Trophoblast cell (in vitro differentiated cells and primary cell): ENCODE measurements at regions not wholly inside any gene's neighbourhood (a gene's known extent, or its start where the extent isn't known, plus 50 kb on each side); places are given as distances from the start of the nearest gene placed in this dataset.

ENCODE experiments used
- DNase-seq, 2 donors: peaks; one replicate each; pipeline ENCODE4 v3.0.0-alpha.2; 2016
- H2AFZ ChIP-seq: 2 replicates; pipeline ENCODE4 v1.6.1; 2013; ENCODE audit warnings: low read length, moderate library complexity, mild to moderate bottlenecking; ENCODE audit not compliant: insufficient read depth, poor library complexity
- H2AK5ac ChIP-seq: 2 replicates; pipeline ENCODE4 v1.6.1; 2013; ENCODE audit warnings: mild to moderate bottlenecking, low read length
- H2BK120ac ChIP-seq: 2 replicates; pipeline ENCODE4 v1.6.1; 2013; ENCODE audit warnings: low read length, mild to moderate bottlenecking, moderate library complexity; ENCODE audit not compliant: insufficient read depth, poor library complexity
- H2BK12ac ChIP-seq: 2 replicates; pipeline ENCODE4 v1.6.1; 2013; ENCODE audit warnings: mild to moderate bottlenecking, low read length, moderate library complexity
- H2BK5ac ChIP-seq: 2 replicates; pipeline ENCODE4 v1.6.1; 2013; ENCODE audit warnings: low read length, low read depth, moderate library complexity, mild to moderate bottlenecking; ENCODE audit not compliant: poor library complexity
- H3K14ac ChIP-seq: 2 replicates; pipeline ENCODE4 v1.6.1; 2013; ENCODE audit warnings: mild to moderate bottlenecking, low read length
- H3K18ac ChIP-seq: 2 replicates; pipeline ENCODE4 v1.6.1; 2013; ENCODE audit warnings: mild to moderate bottlenecking, low read length
- H3K23ac ChIP-seq: 2 replicates; pipeline ENCODE4 v1.6.1; 2013; ENCODE audit warnings: low read length
- H3K27ac ChIP-seq: 2 replicates; pipeline ENCODE4 v1.5.1; 2013; ENCODE audit warnings: low read depth, mild to moderate bottlenecking, inconsistent platforms, low read length, moderate library complexity
- H3K27me3 ChIP-seq: 2 replicates; pipeline ENCODE4 v1.6.1; 2013; ENCODE audit warnings: inconsistent platforms, mild to moderate bottlenecking, low read length, moderate library complexity; ENCODE audit not compliant: insufficient read depth
- H3K36me3 ChIP-seq, 2 experiments: 1 replicate in 1 of 2; 2 replicates in 1 of 2; pipeline ENCODE4 v1.6.1; 2013; ENCODE audit warnings: low read length in 2 of 2, mild to moderate bottlenecking in 2 of 2, moderate library complexity in 1 of 2; ENCODE audit not compliant: insufficient read depth in 2 of 2, control insufficient read depth in 1 of 2
- H3K4ac ChIP-seq: 2 replicates; pipeline ENCODE4 v1.6.1; 2013; ENCODE audit warnings: low read depth, mild to moderate bottlenecking, low read length, moderate library complexity
- H3K4me1 ChIP-seq, 2 experiments: 1 replicate in 1 of 2; 2 replicates in 1 of 2; pipeline ENCODE4 v1.6.1; 2013; ENCODE audit warnings: low read length in 2 of 2, mild to moderate bottlenecking in 2 of 2, moderate library complexity in 1 of 2; ENCODE audit not compliant: insufficient read depth in 2 of 2, control insufficient read depth in 1 of 2
- H3K4me2 ChIP-seq: 2 replicates; pipeline ENCODE4 v1.6.1; 2013; ENCODE audit warnings: inconsistent platforms, mild to moderate bottlenecking, low read length, moderate library complexity
- H3K4me3 ChIP-seq: 2 replicates; pipeline ENCODE4 v1.5.1; 2013; ENCODE audit warnings: mild to moderate bottlenecking, low read depth, low read length, inconsistent platforms
- H3K79me1 ChIP-seq: one replicate; pipeline ENCODE4 v1.6.1; 2013; ENCODE audit warnings: low read length
- H3K79me2 ChIP-seq: 2 replicates; pipeline ENCODE4 v1.6.1; 2013; ENCODE audit warnings: low read length, mild to moderate bottlenecking; ENCODE audit not compliant: control insufficient read depth, insufficient read depth, poor library complexity
- H3K9ac ChIP-seq: 2 replicates; pipeline ENCODE4 v1.6.1; 2013; ENCODE audit warnings: mild to moderate bottlenecking, low read length
- H3K9me3 ChIP-seq: 2 replicates; pipeline ENCODE4 v1.6.1; 2013; ENCODE audit warnings: low read depth, mild to moderate bottlenecking, control low read depth, inconsistent platforms, low read length; ENCODE audit not compliant: insufficient read depth
- H4K12ac ChIP-seq: 2 replicates; pipeline ENCODE4 v1.6.1; 2013; ENCODE audit warnings: low read depth, mild to moderate bottlenecking, low read length, moderate library complexity
- H4K8ac ChIP-seq: 2 replicates; pipeline ENCODE4 v1.6.1; 2013; ENCODE audit warnings: low read depth, mild to moderate bottlenecking, low read length, moderate library complexity
- H4K91ac ChIP-seq: one replicate; pipeline ENCODE4 v1.6.1; 2013; ENCODE audit warnings: low read depth, mild to moderate bottlenecking, low read length, moderate library complexity
- WGBS: extraction: QIAGEN DNeasy Blood & Tissue Kit; methylation state at CpG from one replicate; pipeline ENCODE4 v1.1.7; 2013; ENCODE audit warnings: missing lambda C conversion rate; ENCODE audit not compliant: insufficient read length, insufficient coverage; ENCODE audit errors: extremely low coverage; 5-methylcytosine and 5-hydroxymethylcytosine counted together

DNA sequence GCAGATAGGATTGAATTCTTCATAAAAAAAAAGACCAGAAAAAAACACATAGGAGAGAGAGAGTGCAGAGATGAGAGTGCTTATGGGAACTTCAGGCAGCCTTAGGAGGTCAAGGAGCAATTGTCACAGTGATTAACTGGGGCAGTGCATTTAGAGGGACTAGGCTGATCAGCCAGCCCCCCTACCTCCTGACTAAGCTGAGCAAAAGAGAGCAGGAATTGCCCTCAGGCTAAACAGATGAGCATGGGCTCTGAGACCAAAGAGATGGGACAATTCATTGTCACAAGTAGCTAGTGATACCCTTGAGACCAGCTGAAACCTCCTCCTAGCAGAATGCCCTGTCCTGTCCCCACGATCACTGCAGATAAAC is 124.0 kb downstream of the BTG1 start:
- Histone ChIP-seq H4K12ac (no peak overlapping the region), H3K4me1 (no peaks in the 10 kb centered on the region), H3K9ac (no peak overlapping the region), H2AFZ (no peak overlapping the region), H3K14ac (no peak overlapping the region), H3K36me3 (no peaks in the 10 kb centered on the region), H3K23ac (no peak overlapping the region), H2BK5ac (no peak overlapping the region), H2BK120ac (no peak overlapping the region), H4K91ac (no peak overlapping the region), H4K8ac (no peak overlapping the region), H3K4me2 (no peak overlapping the region), H3K79me1 (no peaks in the 10 kb centered on the region), H3K79me2 (no peaks in the 10 kb centered on the region), H2AK5ac (no peak overlapping the region), H3K27me3 (no peaks in the 10 kb centered on the region), H3K4ac (no peak overlapping the region), H3K27ac (no peak overlapping the region), H3K18ac (no peak overlapping the region), H3K4me3 (no peak overlapping the region), H3K9me3 (no peaks in the 10 kb centered on the region), H2BK12ac (no peak overlapping the region)
- no peak for DNase-seq
- WGBS, result no CpG with 5 or more reads among the region's 1 CpG

GRCh38 chr12:92020983-92021665 is 124.5 kb downstream of the BTG1 start:
- Histone ChIP-seq H2AK5ac (no peak overlapping the region), H3K18ac (no peak overlapping the region), H4K12ac (no peak overlapping the region), H2BK12ac (no peak overlapping the region), H3K27ac (no peak overlapping the region), H2AFZ (no peak overlapping the region), H3K27me3 (no peaks in the 10 kb centered on the region), H2BK5ac (no peak overlapping the region), H3K9me3 (no peaks in the 10 kb centered on the region), H3K4me1 (no peaks in the 10 kb centered on the region), H3K23ac (no peak overlapping the region), H3K79me2 (no peaks in the 10 kb centered on the region), H2BK120ac (no peak overlapping the region), H3K14ac (no peak overlapping the region), H3K4ac (no peak overlapping the region), H3K36me3 (no peaks in the 10 kb centered on the region), H3K4me3 (no peak overlapping the region), H4K8ac (no peak overlapping the region), H3K9ac (no peak overlapping the region), H3K4me2 (no peak overlapping the region), H4K91ac (no peak overlapping the region), H3K79me1 (no peaks in the 10 kb centered on the region)
- no peak for DNase-seq
- no CpG with 5 or more reads among the region's 6 CpGs for WGBS

GRCh38 chr12:92019491-92020277 is 126.0 kb downstream of the BTG1 start:
- H3K27me3 ChIP-seq, result no peaks in the 10 kb centered on the region
- H4K8ac ChIP-seq, result no peak overlapping the region
- H3K14ac ChIP-seq, result no peak overlapping the region
- H3K9ac ChIP-seq, result no peak overlapping the region
- no peak overlapping the region for H3K4ac ChIP-seq
- no peak overlapping the region for H2BK5ac ChIP-seq
- H4K12ac ChIP-seq, result no peak overlapping the region
- H3K4me3 ChIP-seq, result no peak overlapping the region
- DNase-seq, result no peak
- no peaks in the 10 kb centered on the region for H3K4me1 ChIP-seq
- WGBS, result no CpG with 5 or more reads among the region's 3 CpGs
- H2BK120ac ChIP-seq, result no peak overlapping the region
- H4K91ac ChIP-seq, result no peak overlapping the region
- H3K79me2 ChIP-seq, result no peaks in the 10 kb centered on the region
- no peak overlapping the region for H3K18ac ChIP-seq
- H2AK5ac ChIP-seq, result no peak overlapping the region
- no peak overlapping the region for H3K23ac ChIP-seq
- H3K9me3 ChIP-seq, result no peaks in the 10 kb centered on the region
- no peak overlapping the region for H3K4me2 ChIP-seq
- H3K36me3 ChIP-seq, result no peaks in the 10 kb centered on the region
- no peaks in the 10 kb centered on the region for H3K79me1 ChIP-seq
- no peak overlapping the region for H2BK12ac ChIP-seq
- H2AFZ ChIP-seq, result no peak overlapping the region
- no peak overlapping the region for H3K27ac ChIP-seq

- H4K91ac ChIP-seq, result no peak overlapping the region
- H2BK12ac ChIP-seq, result no peak overlapping the region
- WGBS, result no CpG with 5 or more reads among the region's 1 CpG
- no peak overlapping the region for H4K8ac ChIP-seq
- no peak overlapping the region for H3K4ac ChIP-seq
- DNase-seq, result no peak
- H3K23ac ChIP-seq, result no peak overlapping the region
- H2BK5ac ChIP-seq, result no peak overlapping the region
- no peak overlapping the region for H3K27ac ChIP-seq
- H3K27me3 ChIP-seq, result no peaks in the 10 kb centered on the region
- H3K36me3 ChIP-seq, result no peaks in the 10 kb centered on the region
- H2AFZ ChIP-seq, result no peak overlapping the region
- no peak overlapping the region for H2BK120ac ChIP-seq
- H3K14ac ChIP-seq, result no peak overlapping the region
- no peaks in the 10 kb centered on the region for H3K9me3 ChIP-seq
- no peak overlapping the region for H3K18ac ChIP-seq
- no peak overlapping the region for H3K4me3 ChIP-seq
- no peaks in the 10 kb centered on the region for H3K79me1 ChIP-seq
- no peak overlapping the region for H2AK5ac ChIP-seq
- H3K4me2 ChIP-seq, result no peak overlapping the region
- no peak overlapping the region for H3K9ac ChIP-seq
- no peaks in the 10 kb centered on the region for H3K79me2 ChIP-seq
- H4K12ac ChIP-seq, result no peak overlapping the region
- H3K4me1 ChIP-seq, result no peaks in the 10 kb centered on the region
Measured at GRCh38 chr12:92012691-92013090, 133.0 kb downstream of the BTG1 start.
